K562 (cell line): ENCODE measurements at regions not wholly inside any gene's neighbourhood (a gene's known extent, or its start where the extent isn't known, plus 50 kb on each side); places are given as distances from the start of the nearest gene placed in this dataset.

ENCODE experiments used
- ATAC-seq: fragments of 200-7000 bp; cut with Tn5 transposase; 3 replicates; pipeline ENCODE4 v1.9.1; 2020; ENCODE audit warnings: moderate library complexity
- BruUV-seq: library from RNA; stranded (reverse); fragments of 400-500 nt; replicated peaks from 2 replicates; lab custom pipeline; 2021; lab: Mats Ljungman, UMichigan
- CTCF ChIA-PET: fragments of 300-600 bp; formaldehyde crosslinking; extraction: SDS; loops from one replicate; lab custom pipeline; 2021; ENCODE audit warnings: low intra/inter-chr PET ratio; lab: Yijun Ruan, JAX
- POLR2A ChIA-PET: fragments of 300-600, 350-650 bp; sonication (Branson Sonifier 250); formaldehyde crosslinking; extraction: SDS; loops from one replicate; lab custom pipeline; 2021; ENCODE audit warnings: antibody characterized with exemption, inconsistent platforms; lab: Yijun Ruan, JAX
- DNase-seq, 4 experiments: peaks; one replicate each; pipeline versions ENCODE4 v3.0.0 to v3.0.0-alpha.2; 2011 to 2018; ENCODE audit warnings: low spot score in 3 of 4, mixed read lengths in 3 of 4; ENCODE audit errors: extremely low read depth in 1 of 4
- FAIRE-seq: peaks from 2 replicates; lab custom pipeline; 2011; peaks lifted over from hg19 to GRCh38; lab: Jason Lieb, UNC
- H2AFZ ChIP-seq: 2 replicates; pipeline ENCODE4 v1.6.0; 2011; ENCODE audit warnings: low read depth, low read length, control low read depth, inconsistent platforms
- H3K27ac ChIP-seq: fragments of 200-600 bp; 3 replicates; pipeline ENCODE4 v1.8.0; 2011; ENCODE audit warnings: low read depth, mild to moderate bottlenecking, control low read depth, inconsistent platforms, low read length, moderate library complexity, mixed read lengths; ENCODE audit errors: extremely low read depth
- H3K27me3 ChIP-seq, 2 experiments: fragments of 300-600 bp in 1 of 2; 2 replicates in 1 of 2; 3 replicates in 1 of 2; pipeline versions ENCODE4 v1.6.0 to v1.8.0; 2011; ENCODE audit warnings: inconsistent platforms in 2 of 2, low read length in 2 of 2, mild to moderate bottlenecking in 1 of 2, mixed read lengths in 1 of 2, moderate library complexity in 1 of 2; ENCODE audit not compliant: control insufficient read depth in 2 of 2, insufficient read depth in 2 of 2
- H3K36me3 ChIP-seq: fragments of 300-600 bp; 3 replicates; pipeline ENCODE4 v1.8.0; 2011; ENCODE audit warnings: mild to moderate bottlenecking, low read length, inconsistent platforms; ENCODE audit not compliant: control insufficient read depth, insufficient read depth
- H3K4me1 ChIP-seq, 2 experiments: fragments of 200-600 bp in 1 of 2; replicated peaks in 1 of 2; 2 replicates in 1 of 2; 3 replicates in 1 of 2; pipeline versions ENCODE4 v1.5.1 to v1.8.0; 2011; ENCODE audit warnings: inconsistent platforms in 2 of 2, low read length in 2 of 2, mild to moderate bottlenecking in 1 of 2, mixed read lengths in 1 of 2, moderate library complexity in 1 of 2; ENCODE audit not compliant: control insufficient read depth in 2 of 2, insufficient read depth in 2 of 2
- H3K4me2 ChIP-seq: 2 replicates; pipeline ENCODE4 v1.6.1; 2011; ENCODE audit warnings: low read length, control low read depth, inconsistent platforms, mixed read lengths; ENCODE audit not compliant: insufficient read depth
- H3K4me3 ChIP-seq: fragments of 200-600 bp; sonication (generic), shearing (Covaris generic); 2 replicates; pipeline ENCODE4 v1.5.1; 2016; ENCODE audit warnings: control low read depth, inconsistent platforms
- H3K79me2 ChIP-seq: fragments of 200-600 bp; 3 replicates; pipeline ENCODE4 v1.8.0; 2011; ENCODE audit warnings: low read length, inconsistent platforms; ENCODE audit not compliant: control insufficient read depth, insufficient read depth
- H3K9ac ChIP-seq, 2 experiments: 2 replicates each; pipeline versions ENCODE4 v1.6.0 to v1.6.1; 2011; ENCODE audit warnings: low read depth in 2 of 2, low read length in 2 of 2, control low read depth in 1 of 2, inconsistent platforms in 1 of 2, mild to moderate bottlenecking in 1 of 2, mixed read lengths in 1 of 2; ENCODE audit not compliant: insufficient read depth in 1 of 2
- H3K9me1 ChIP-seq: one replicate; pipeline ENCODE4 v1.6.0; 2011; ENCODE audit warnings: inconsistent platforms, mild to moderate bottlenecking, low read length, moderate library complexity; ENCODE audit not compliant: control insufficient read depth, insufficient read depth
- H3K9me3 ChIP-seq: replicated peaks from 2 replicates; pipeline ENCODE4 v1.5.1; 2011; ENCODE audit warnings: low read depth, low read length, inconsistent platforms; ENCODE audit not compliant: control insufficient read depth, insufficient read depth
- H4K20me1 ChIP-seq: replicated peaks from 2 replicates; pipeline ENCODE4 v1.6.1; 2011; ENCODE audit warnings: low read length, inconsistent platforms, mixed read lengths; ENCODE audit not compliant: control insufficient read depth, insufficient read depth
- BCOR ChIP-seq: fragments of 450-650 bp; IDR thresholded peaks from 2 replicates; pipeline ENCODE4 v1.6.1; 2016
- EP300 ChIP-seq: IDR thresholded peaks from 2 replicates; pipeline ENCODE4 v1.6.1; 2012; ENCODE audit warnings: low read length, improper control_type of control experiment
- GABPB2 ChIP-seq: fragments of 250-450 bp; sonication (Bioruptor Pico); conservative IDR thresholded peaks from 2 replicates; pipeline ENCODE4 v1.5.1; 2021; ENCODE audit warnings: mild to moderate bottlenecking
- MEIS2 ChIP-seq: fragments of 450-650 bp; IDR thresholded peaks from 2 replicates; pipeline ENCODE4 v1.6.1; 2014; ENCODE audit warnings: mild to moderate bottlenecking; ENCODE audit not compliant: partially characterized antibody
- MLX ChIP-seq, 2 experiments: fragments of 450-650 bp in 1 of 2; sonication (generic) in 1 of 2; formaldehyde crosslinking; conservative IDR thresholded peaks; 2 replicates each; pipeline versions ENCODE4 v1.4.0 to v1.8.1; 2020 to 2022; ENCODE audit warnings: mild to moderate bottlenecking in 1 of 2, missing genetic modification reagents in 1 of 2
- NR2C2 ChIP-seq, 2 experiments: fragments of 200-800 bp in 1 of 2; sonication (Bioruptor generic) in 1 of 2; sonication (generic) in 1 of 2; formaldehyde crosslinking in 1 of 2; IDR thresholded peaks; 2 replicates each; pipeline versions ENCODE4 v1.6.1 to v1.8.0; 2016 to 2022; ENCODE audit warnings: mild to moderate bottlenecking in 1 of 2, missing compliant biosample characterization in 1 of 2, missing genetic modification characterization in 1 of 2, missing genetic modification reagents in 1 of 2
- PRMT5 ChIP-seq: sonication (generic); formaldehyde crosslinking; IDR thresholded peaks from 2 replicates; pipeline ENCODE4 v1.5.0; 2020; ENCODE audit warnings: missing genetic modification reagents
- TRIM28 ChIP-seq: fragments of 450-650 bp; IDR thresholded peaks from 2 replicates; pipeline ENCODE4 v1.6.1; 2017
- ZBTB12 ChIP-seq: fragments of 250-450 bp; sonication (Bioruptor Pico); IDR thresholded peaks from 2 replicates; pipeline ENCODE4 v1.4.0; 2020
- ZNF140 ChIP-seq: fragments of 250-450 bp; sonication (Bioruptor Pico); IDR thresholded peaks from 2 replicates; pipeline ENCODE4 v1.8.0; 2021; ENCODE audit warnings: moderate library complexity, mild to moderate bottlenecking, inconsistent platforms
- ZNF407 ChIP-seq: fragments of 450-650 bp; IDR thresholded peaks from 2 replicates; pipeline ENCODE4 v1.6.1; 2016; ENCODE audit warnings: low read depth
- WGBS: fragments of 100-300 bp; shearing (Covaris generic); methylation state at CpG from one replicate; pipeline ENCODE4 v1.1.6; 2016; ENCODE audit warnings: low coverage, mixed read lengths; ENCODE audit not compliant: insufficient coverage; ENCODE audit errors: missing lambda C conversion rate; 5-methylcytosine and 5-hydroxymethylcytosine counted together
- in situ Hi-C: fragments of 300-500 bp; cut with MboI; formaldehyde crosslinking; loops from 4 replicates; pipeline ENCODE4 v1.15.0; 2018; ENCODE audit warnings: inconsistent platforms, mixed read lengths
- intact Hi-C: fragments of 100-400 bp; cut with micrococcal nuclease; formaldehyde crosslinking; loops from 2 replicates; pipeline ENCODE4 v1.14.2; 2022

- Histone ChIP-seq H3K9ac (no peak overlapping the region), H2AFZ (no peak overlapping the region), H3K27me3 (no peaks in the 10 kb centered on the region), H3K36me3 (no peaks in the 10 kb centered on the region), H3K4me1 (no peaks in the 10 kb centered on the region), H4K20me1 (no peaks in the 10 kb centered on the region), H3K79me2 (no peaks in the 10 kb centered on the region), H3K4me3 (no peak overlapping the region), H3K9me1 (no peaks in the 10 kb centered on the region), H3K4me2 (no peak overlapping the region), H3K9me3 (no peaks in the 10 kb centered on the region; the same call in none of the 2 replicates), H3K27ac (no peak overlapping the region)
- POLR2A ChIA-PET, result no interaction called here
- TF ChIP-seq EP300 (no peak), TRIM28 (no peak), NR2C2 (CRISPR knock-in tag; IDR thresholded peaks at IDR 0.05) (no peak), NR2C2 (tag; IDR thresholded peaks at IDR 0.05) (no peak), MLX (CRISPR knock-in tag; conservative IDR thresholded peaks at IDR 0.05) (no peak), GABPB2 (CRISPR knock-in tag) (no peak), BCOR (no peak), ZNF407 (no peak), ZNF140 (no peak), PRMT5 (CRISPR knock-in tag) (no peak), MEIS2 (no peak), ZBTB12 (CRISPR knock-in tag) (no peak)
- in situ Hi-C loops, result no loop called here
- no peak for ATAC-seq
- no peak for FAIRE-seq
- CTCF ChIA-PET, result no interaction called here
- WGBS, result 3% methylated on average over 3 of the region's 3 CpGs
- intact Hi-C loops, result no loop called here
- no TSS peak for BruUV-seq
- DNase-seq, result no peak
These were observed 632.7 kb upstream of the NR5A2 start for GRCh38 chr1:199394856-199395255.
